ENCODE measurements at regions not wholly inside any gene's neighbourhood (a gene's known extent, or its start where the extent isn't known, plus 50 kb on each side); places are given as distances from the start of the nearest gene placed in this dataset.

DNA sequence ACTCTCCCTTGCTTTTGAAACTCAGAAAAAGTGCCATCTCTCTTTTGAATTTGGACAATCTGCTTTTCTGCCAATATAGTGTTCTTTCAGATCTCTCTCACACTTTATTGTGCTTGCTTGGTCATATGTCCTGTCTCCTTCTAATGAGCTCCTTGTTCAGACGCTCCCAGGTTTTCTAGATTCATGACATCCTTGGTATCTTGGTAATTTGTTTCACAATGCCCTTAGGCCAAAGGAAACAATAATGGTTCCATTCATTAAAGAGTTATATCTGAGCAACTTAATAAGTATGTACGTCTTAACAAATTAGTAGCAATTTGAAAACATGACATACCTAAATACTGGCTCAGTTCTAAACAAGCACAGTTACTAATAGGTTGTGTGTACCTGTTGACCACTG, 293.4 kb upstream of the SPTLC3 start:
- Mint-ChIP-seq H3K9me3 (peaks cover 0 to 2% of the 10 kb centered on the region in 2 experiments; a peak in 1 of 5 replicates), H3K27me3 (ENCODE audit: low read depth) (no peaks in the 10 kb centered on the region), H3K27ac (no peak overlapping the region), H3K36me3 (ENCODE audit: insufficient read depth in 1 of 3, low read depth in 3 of 3) (0 out of 7 replicates have a peak, but pooled peaks cover 0 to 4% (median 0%) of the 10 kb centered on the region in 3 experiments), H3K4me3 (no peak overlapping the region), H3K4me1 (no peaks in the 10 kb centered on the region)
- no peak overlapping the region for H3K18ac ChIP-seq (ENCODE audit: insufficient read length, low read depth, low read length)
- no peak overlapping the region for H3K27ac ChIP-seq (ENCODE audit: insufficient read length, low read depth, low read length)
- H4K8ac ChIP-seq (replicated peaks; ENCODE audit: insufficient read length, low read depth, low read length), result no peak overlapping the region
- no peak for DNase-seq
- no peaks in the 10 kb centered on the region for H3K9me3 ChIP-seq (ENCODE audit: control insufficient read depth, low read depth, low read length)
- H2AK5ac ChIP-seq (ENCODE audit: insufficient read length, low read length), result no peak overlapping the region
- H2BK12ac ChIP-seq (ENCODE audit: insufficient read length, low read depth, low read length), result no peak overlapping the region
- no peak overlapping the region for H2BK20ac ChIP-seq (ENCODE audit: low read depth, low read length, poor library complexity, severe bottlenecking)
- no peak overlapping the region for H2BK15ac ChIP-seq (ENCODE audit: low read depth, low read length)
- H3K14ac ChIP-seq (ENCODE audit: insufficient read depth, low read length), result no peak overlapping the region
- H3K27me3 ChIP-seq (ENCODE audit: insufficient read depth, low read length), result no peaks in the 10 kb centered on the region
- WGBS (ENCODE audit: extremely low coverage, insufficient read length, low lambda C conversion rate), result no CpG with 5 or more reads among the region's 2 CpGs
- H3K4me1 ChIP-seq (ENCODE audit: insufficient read depth, low read length), result peaks cover 5% of the 10 kb centered on the region; the same call in 1 of the 2 replicates
- H4K5ac ChIP-seq (ENCODE audit: insufficient read length, low read depth, low read length), result no peak overlapping the region
- no peaks in the 10 kb centered on the region for H3K23me2 ChIP-seq (ENCODE audit: insufficient read length, low read depth, low read length, poor library complexity, severe bottlenecking)
- H3K9ac ChIP-seq (ENCODE audit: extremely low read depth, insufficient read length, low read length), result no peak overlapping the region
- H4K91ac ChIP-seq (ENCODE audit: insufficient read length, low read depth, low read length), result no peak overlapping the region
- no peak overlapping the region for H3T11ph ChIP-seq (ENCODE audit: low read length)
- no peak overlapping the region for H3K4ac ChIP-seq (ENCODE audit: low read depth, low read length)
- no peaks in the 10 kb centered on the region for H3K79me2 ChIP-seq (ENCODE audit: insufficient read depth, low read length)
- no peaks in the 10 kb centered on the region for H4K20me1 ChIP-seq (ENCODE audit: control insufficient read depth, insufficient read depth, insufficient read length)
- no peak overlapping the region for H2BK5ac ChIP-seq (ENCODE audit: insufficient read length, low read length)
- H2AFZ ChIP-seq (ENCODE audit: low read length), result no peak overlapping the region
- H2BK120ac ChIP-seq (ENCODE audit: low read depth, low read length, poor library complexity, severe bottlenecking), result no peak overlapping the region
- H3K79me1 ChIP-seq (ENCODE audit: insufficient read depth, low read depth, low read length, poor library complexity, severe bottlenecking), result no peaks in the 10 kb centered on the region
- TF ChIP-seq, protein P1, sequence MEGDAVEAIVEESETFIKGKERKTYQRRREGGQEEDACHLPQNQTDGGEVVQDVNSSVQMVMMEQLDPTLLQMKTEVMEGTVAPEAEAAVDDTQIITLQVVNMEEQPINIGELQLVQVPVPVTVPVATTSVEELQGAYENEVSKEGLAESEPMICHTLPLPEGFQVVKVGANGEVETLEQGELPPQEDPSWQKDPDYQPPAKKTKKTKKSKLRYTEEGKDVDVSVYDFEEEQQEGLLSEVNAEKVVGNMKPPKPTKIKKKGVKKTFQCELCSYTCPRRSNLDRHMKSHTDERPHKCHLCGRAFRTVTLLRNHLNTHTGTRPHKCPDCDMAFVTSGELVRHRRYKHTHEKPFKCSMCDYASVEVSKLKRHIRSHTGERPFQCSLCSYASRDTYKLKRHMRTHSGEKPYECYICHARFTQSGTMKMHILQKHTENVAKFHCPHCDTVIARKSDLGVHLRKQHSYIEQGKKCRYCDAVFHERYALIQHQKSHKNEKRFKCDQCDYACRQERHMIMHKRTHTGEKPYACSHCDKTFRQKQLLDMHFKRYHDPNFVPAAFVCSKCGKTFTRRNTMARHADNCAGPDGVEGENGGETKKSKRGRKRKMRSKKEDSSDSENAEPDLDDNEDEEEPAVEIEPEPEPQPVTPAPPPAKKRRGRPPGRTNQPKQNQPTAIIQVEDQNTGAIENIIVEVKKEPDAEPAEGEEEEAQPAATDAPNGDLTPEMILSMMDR (conservative IDR thresholded peaks at IDR 0.05), result no peak
- no peak overlapping the region for H3K23ac ChIP-seq (ENCODE audit: insufficient read length, low read depth, low read length)
- no peak overlapping the region for H3K4me2 ChIP-seq (ENCODE audit: insufficient read depth, insufficient read length, low read length)
- no peak overlapping the region for H3K56ac ChIP-seq (ENCODE audit: insufficient read length, low read depth, low read length)
